ENCODE measurements at regions not wholly inside any gene's neighbourhood (a gene's known extent, or its start where the extent isn't known, plus 50 kb on each side); places are given as distances from the start of the nearest gene placed in this dataset.
A peak's percentile ranks its signal among the peaks of the same experiment; 100 is the strongest.

GRCh38 chr9:29004988-29005387 lies 1431.7 kb upstream of the C9orf72 start:
- Histone ChIP-seq H3K9me3 (ENCODE audit: control insufficient read depth, insufficient read depth, low read length) (no peaks in the 10 kb centered on the region; the same call in 1 of the 2 replicates), H3K4me3 (ENCODE audit: insufficient read depth, low read depth, low read length) (no peak overlapping the region), H4K8ac (ENCODE audit: low read depth in 2 of 2, low read length in 2 of 2) (no peak overlapping the region), H3K9me1 (ENCODE audit: insufficient read depth, low read length) (no peaks in the 10 kb centered on the region), H3K27ac (ENCODE audit: insufficient read depth, low read length) (no peak overlapping the region), H2BK15ac (ENCODE audit: low read depth, low read length) (no peak overlapping the region), H3K9ac (ENCODE audit: low read depth, low read length) (no peak overlapping the region), H3K14ac (replicated peaks; ENCODE audit: low read depth, low read length) (no peak overlapping the region), H3K27me3 (ENCODE audit: control insufficient read depth, insufficient read depth, low read length) (no peaks in the 10 kb centered on the region), H2AK9ac (replicated peaks; ENCODE audit: low read depth, low read length, poor library complexity) (no peak overlapping the region), H2BK20ac (ENCODE audit: low read depth, low read length) (no peak overlapping the region), H3K79me1 (ENCODE audit: low read depth in 1 of 2, low read length in 2 of 2) (no peaks in the 10 kb centered on the region), H4K5ac (ENCODE audit: low read depth, low read length) (no peak overlapping the region), H3K4ac (ENCODE audit: low read depth, low read length) (no peak overlapping the region), H3K23ac (ENCODE audit: low read depth, low read length) (no peak overlapping the region), H2BK5ac (ENCODE audit: low read depth, low read length, poor library complexity, severe bottlenecking) (no peak overlapping the region), H3K4me1 (ENCODE audit: control insufficient read depth, insufficient read depth, low read length) (no peaks in the 10 kb centered on the region), H3K36me3 (ENCODE audit: control insufficient read depth, insufficient read depth, low read length) (no peaks in the 10 kb centered on the region), H3K18ac (ENCODE audit: low read depth, low read length) (no peak overlapping the region), H3K56ac (ENCODE audit: extremely low read depth, insufficient read depth, low read length) (no peak overlapping the region), H2AK5ac (ENCODE audit: low read depth, low read length) (no peak overlapping the region), H2AFZ (replicated peaks; ENCODE audit: low read length, poor library complexity) (no peak overlapping the region), H2BK120ac (ENCODE audit: low read depth, low read length) (no peak overlapping the region), H3K4me2 (ENCODE audit: low read depth, low read length) (no peak overlapping the region), H4K91ac (ENCODE audit: insufficient read depth, low read depth, low read length) (no peak overlapping the region), H4K20me1 (ENCODE audit: insufficient read depth, low read length) (no peaks in the 10 kb centered on the region)
- no TSS peak for BruUV-seq (replicated peaks)
- WGBS, 2 experiments (ENCODE audit: extremely low coverage in 2 of 2, insufficient read length in 1 of 2) = no CpG with 5 or more reads among the region's 1 CpG
- DNase-seq (no peak), ATAC-seq (ENCODE audit: low read depth) (no peak)
- TF ChIP-seq MAFK (IDR thresholded peaks at IDR 0.05; ENCODE audit: low read depth, low read length) (peak; percentile 47), POLR2A (IDR thresholded peaks at IDR 0.05; ENCODE audit: low read depth, low read length) (no peak)
- POLR2A ChIA-PET (ENCODE audit: unreplicated experiment) = no interaction called here
- CTCF ChIA-PET = no interaction called here
- in situ Hi-C loops (cut with MboI; ENCODE audit: low sequenced_read_pairs) = no loop called here
- intact Hi-C loops (cut with micrococcal nuclease) = no loop called here
- dilution Hi-C loops (cut with HindIII; ENCODE audit: low sequenced_read_pairs, unreplicated experiment) = no loop called here
